Sigmoid colon (tissue), 6 donors: ENCODE measurements at regions not wholly inside any gene's neighbourhood (a gene's known extent, or its start where the extent isn't known, plus 50 kb on each side); places are given as distances from the start of the nearest gene placed in this dataset.

Experiments used
- DNase-seq: peaks from one replicate; pipeline ENCODE4 v3.0.0-alpha.2; 2019
- H3K27ac ChIP-seq, 4 donors: fragments of 200-600 bp; sonication (generic); one replicate each; pipeline ENCODE4 v1.5.1; 2016 to 2019; ENCODE audit warnings: mild to moderate bottlenecking in 1 of 4
- H3K27me3 ChIP-seq, 3 donors: fragments of 200-600 bp; sonication (generic); one replicate each; pipeline ENCODE4 v1.5.1; 2019; ENCODE audit warnings: mild to moderate bottlenecking in 1 of 3
- H3K36me3 ChIP-seq, 4 donors: fragments of 200-600 bp; sonication (generic); one replicate each; pipeline ENCODE4 v1.5.1; 2016 to 2019
- H3K4me1 ChIP-seq, 4 donors: fragments of 200-600 bp; sonication (generic); one replicate each; pipeline ENCODE4 v1.5.1; 2017 to 2019
- H3K4me3 ChIP-seq, 4 donors: fragments of 200-600 bp; sonication (generic); one replicate each; pipeline ENCODE4 v1.5.1; 2017 to 2019; ENCODE audit warnings: mild to moderate bottlenecking in 2 of 4, moderate library complexity in 1 of 4
- H3K9me3 ChIP-seq, 4 donors: fragments of 200-600 bp in 3 of 4; sonication (generic) in 3 of 4; one replicate each; pipeline versions ENCODE4 v1.5.1 to v1.6.1; 2013 to 2019
- CTCF ChIP-seq, 4 experiments: fragments of 450-650 bp in 3 of 4; fragments of 200-600 bp in 1 of 4; IDR thresholded peaks; one replicate each; pipeline ENCODE4 v1.5.1; 2016 to 2019; ENCODE audit warnings: antibody characterized with exemption in 4 of 4, mild to moderate bottlenecking in 3 of 4, moderate library complexity in 2 of 4
- EP300 ChIP-seq, 4 donors: sonication (generic); formaldehyde crosslinking; IDR thresholded peaks; one replicate each; pipeline ENCODE4 v1.6.1; 2017; ENCODE audit warnings: antibody characterized with exemption in 4 of 4
- POLR2A ChIP-seq, 2 donors: fragments of 450-650 bp; IDR thresholded peaks; one replicate each; pipeline ENCODE4 v1.6.1; 2016; ENCODE audit warnings: antibody characterized with exemption in 2 of 2, mild to moderate bottlenecking in 2 of 2, moderate library complexity in 2 of 2
- POLR2AphosphoS5 ChIP-seq, 4 donors: sonication (generic); formaldehyde crosslinking; IDR thresholded peaks; one replicate each; pipeline ENCODE4 v1.6.1; 2017; ENCODE audit warnings: antibody characterized with exemption in 4 of 4
- WGBS, 2 donors: extraction: QIAGEN DNeasy Blood & Tissue Kit; methylation state at CpG; one replicate each; pipeline ENCODE4 v1.1.7; 2013; 5-methylcytosine and 5-hydroxymethylcytosine counted together
- intact Hi-C: fragments of 100-400 bp; cut with DNase I; formaldehyde crosslinking; loops from one replicate; pipeline ENCODE4 v1.15.1; 2023
- donor health status: healthy with polysubstance abuse.
- donor health status: healthy.

GRCh38 chr3:193787496-193787870 lies 194.5 kb downstream of the OPA1 start:
- no peak for DNase-seq
- no peak for TF ChIP-seq EP300 (IDR thresholded peaks at IDR 0.05)
- TF ChIP-seq CTCF (IDR thresholded peaks at IDR 0.05), result no peak
- no peak for TF ChIP-seq POLR2A (IDR thresholded peaks at IDR 0.05)
- no peak for TF ChIP-seq POLR2AphosphoS5 (IDR thresholded peaks at IDR 0.05)
- peaks cover 3 to 18% (median 11%) of the 10 kb centered on the region in 4 donors for H3K4me1 ChIP-seq
- 90 to 91% methylated on average over 12 of the region's 12 CpGs for WGBS, 2 donors
- intact Hi-C loops, result loop anchor here (5.0 to 10.0 kb wide), 2 partner anchors 177 to 215 kb away; no protein-coding TSS in a partner anchor
- no peaks in the 10 kb centered on the region for H3K36me3 ChIP-seq
- H3K4me3 ChIP-seq, result no peak overlapping the region
- no peak overlapping the region for H3K27ac ChIP-seq
- no peaks in the 10 kb centered on the region for H3K9me3 ChIP-seq
- H3K27me3 ChIP-seq, result no peaks in the 10 kb centered on the region

- peak; percentile 84 for DNase-seq
- Histone ChIP-seq H3K4me1 (peaks cover 3 to 18% (median 11%) of the 10 kb centered on the region in 4 donors), H3K36me3 (no peaks in the 10 kb centered on the region), H3K27me3 (no peaks in the 10 kb centered on the region), H3K9me3 (no peaks in the 10 kb centered on the region), H3K27ac (peak overlapping the region; percentile 30 to 61 (median 47)), H3K4me3 (no peak overlapping the region)
- intact Hi-C loops, result loop anchor here (2.0 to 10.0 kb wide), 4 partner anchors 176 to 526 kb away; no protein-coding TSS in a partner anchor
- TF ChIP-seq CTCF (IDR thresholded peaks at IDR 0.05) (peak; percentile 25 to 81 (median 74)), POLR2AphosphoS5 (IDR thresholded peaks at IDR 0.05) (peak in 1 of 4 donors; percentile 13), EP300 (IDR thresholded peaks at IDR 0.05) (no peak)
- WGBS, 2 donors, result 22 to 36% methylated on average over 15 of the region's 15 CpGs
Observed at GRCh38 chr3:193788189-193788991, 195.4 kb downstream of the OPA1 start.

GRCh38 chr3:193789455-193789854 lies 196.4 kb downstream of the OPA1 start:
- intact Hi-C loops, result loop anchor here (2.0 to 10.0 kb wide), 4 partner anchors 175 to 525 kb away; no protein-coding TSS in a partner anchor
- 94 to 96% methylated on average over 1 of the region's 1 CpG for WGBS, 2 donors
- Histone ChIP-seq H3K4me1 (peaks cover 3 to 18% (median 11%) of the 10 kb centered on the region in 4 donors), H3K27ac (no peak overlapping the region), H3K27me3 (no peaks in the 10 kb centered on the region), H3K36me3 (no peaks in the 10 kb centered on the region), H3K9me3 (no peaks in the 10 kb centered on the region), H3K4me3 (no peak overlapping the region)
- no peak for TF ChIP-seq POLR2A (IDR thresholded peaks at IDR 0.05)
- no peak for TF ChIP-seq EP300 (IDR thresholded peaks at IDR 0.05)
- no peak for TF ChIP-seq CTCF (IDR thresholded peaks at IDR 0.05)
- TF ChIP-seq POLR2AphosphoS5 (IDR thresholded peaks at IDR 0.05), result no peak
- no peak for DNase-seq

- intact Hi-C loops, result no loop called here
- no peaks in the 10 kb centered on the region for H3K9me3 ChIP-seq
- DNase-seq, result no peak
- H3K27ac ChIP-seq, result no peak overlapping the region
- no peak for TF ChIP-seq POLR2AphosphoS5 (IDR thresholded peaks at IDR 0.05)
- TF ChIP-seq POLR2A (IDR thresholded peaks at IDR 0.05), result no peak
- no peak for TF ChIP-seq EP300 (IDR thresholded peaks at IDR 0.05)
- no peak for TF ChIP-seq CTCF (IDR thresholded peaks at IDR 0.05)
- no peaks in the 10 kb centered on the region for H3K27me3 ChIP-seq
- H3K36me3 ChIP-seq, result no peaks in the 10 kb centered on the region
- H3K4me3 ChIP-seq, result no peak overlapping the region
- H3K4me1 ChIP-seq, result peaks cover 3 to 18% (median 11%) of the 10 kb centered on the region in 4 donors
- WGBS, 2 donors, result 90 to 91% methylated on average over 4 of the region's 4 CpGs
Observed at GRCh38 chr3:193790086-193790990, 197.3 kb downstream of the OPA1 start.
